HepG2 (cell line): ENCODE measurements at regions not wholly inside any gene's neighbourhood (a gene's known extent, or its start where the extent isn't known, plus 50 kb on each side); places are given as distances from the start of the nearest gene placed in this dataset.
A peak's percentile ranks its signal among the peaks of the same experiment; 100 is the strongest.
"Not testable (repeated sequence)": the region's sequence is repeated elsewhere in the genome, so short reads cannot be mapped to it uniquely, and the experiment has no call there.

Experiments used
- ATAC-seq: fragments of 200-7000 bp; cut with Tn5 transposase; 3 replicates; pipeline ENCODE4 v1.9.1; 2020; ENCODE audit warnings: mild to moderate bottlenecking, moderate library complexity
- BruUV-seq: library from RNA; stranded (reverse); fragments of 400-500 nt; replicated peaks from 2 replicates; lab custom pipeline; 2021; lab: Mats Ljungman, UMichigan
- CTCF ChIA-PET: fragments of 300-600 bp; formaldehyde crosslinking; extraction: SDS; loops from one replicate; lab custom pipeline; 2021; ENCODE audit warnings: low total read pairs, inconsistent platforms, low intra/inter-chr PET ratio; lab: Yijun Ruan, JAX
- POLR2A ChIA-PET: fragments of 350-600 bp; sonication (Branson Sonifier 250); formaldehyde crosslinking; loops from one replicate; lab custom pipeline; 2020; ENCODE audit warnings: antibody characterized with exemption, inconsistent platforms; lab: Yijun Ruan, JAX
- DNase-seq: peaks from one replicate; pipeline ENCODE4 v3.0.0-alpha.2; 2015; ENCODE audit warnings: low spot score
- FAIRE-seq: peaks from 3 replicates; lab custom pipeline; 2011; peaks lifted over from hg19 to GRCh38; lab: Jason Lieb, UNC
- H2AFZ ChIP-seq: one replicate; pipeline ENCODE4 v1.6.1; 2011; ENCODE audit warnings: low read length, inconsistent platforms
- H3K27ac ChIP-seq: fragments of 300-600 bp; 3 replicates; pipeline ENCODE4 v1.8.0; 2011; ENCODE audit warnings: mixed run types, mild to moderate bottlenecking, mixed read lengths, low read length, inconsistent platforms; ENCODE audit not compliant: insufficient read depth; ENCODE audit errors: extremely low read length
- H3K27me3 ChIP-seq, 2 experiments: fragments of 200-600 bp in 1 of 2; 2 replicates in 1 of 2; 3 replicates in 1 of 2; pipeline versions ENCODE4 v1.6.0 to v1.8.0; 2011; ENCODE audit warnings: low read length in 2 of 2, mild to moderate bottlenecking in 2 of 2, moderate library complexity in 2 of 2, inconsistent platforms in 1 of 2; ENCODE audit not compliant: insufficient read depth in 2 of 2, control insufficient read depth in 1 of 2
- H3K36me3 ChIP-seq, 2 experiments: fragments of 200-600 bp in 1 of 2; replicated peaks in 1 of 2; 2 replicates in 1 of 2; 3 replicates in 1 of 2; pipeline versions ENCODE4 v1.5.1 to v1.8.0; 2011; ENCODE audit warnings: low read length in 2 of 2, inconsistent platforms in 1 of 2; ENCODE audit not compliant: insufficient read depth in 2 of 2, control insufficient read depth in 1 of 2
- H3K4me1 ChIP-seq: 2 replicates; pipeline ENCODE4 v1.5.1; 2012; ENCODE audit warnings: low read length, inconsistent platforms; ENCODE audit not compliant: insufficient read depth
- H3K4me2 ChIP-seq: 2 replicates; pipeline ENCODE4 v1.6.0; 2011; ENCODE audit warnings: low read depth, low read length, inconsistent platforms
- H3K4me3 ChIP-seq, 3 experiments: fragments of 200-600 bp in 1 of 3; sonication (generic), shearing (Covaris generic) in 1 of 3; replicated peaks in 1 of 3; 2 replicates each; pipeline ENCODE4 v1.5.1; 2011 to 2016; ENCODE audit warnings: low read length in 3 of 3, inconsistent platforms in 2 of 3, low read depth in 2 of 3, mild to moderate bottlenecking in 2 of 3, control low read depth in 1 of 3, mixed read lengths in 1 of 3; ENCODE audit not compliant: insufficient read depth in 1 of 3
- H3K79me2 ChIP-seq: one replicate; pipeline ENCODE4 v1.6.1; 2011; ENCODE audit warnings: low read length, inconsistent platforms; ENCODE audit not compliant: insufficient read depth
- H3K9ac ChIP-seq: 2 replicates; pipeline ENCODE4 v1.6.0; 2011; ENCODE audit warnings: mild to moderate bottlenecking, low read depth, low read length, inconsistent platforms; ENCODE audit not compliant: insufficient read depth
- H3K9me3 ChIP-seq: 2 replicates; pipeline ENCODE4 v1.5.1; 2012; ENCODE audit warnings: mild to moderate bottlenecking, low read length
- H4K20me1 ChIP-seq: 2 replicates; pipeline ENCODE4 v1.6.0; 2011; ENCODE audit warnings: inconsistent platforms, mild to moderate bottlenecking, low read length, moderate library complexity; ENCODE audit not compliant: insufficient read depth
- CENPX ChIP-seq: sonication (generic); formaldehyde crosslinking; IDR thresholded peaks from 2 replicates; pipeline ENCODE4 v1.9.0; 2021; ENCODE audit warnings: mild to moderate bottlenecking, missing genetic modification reagents, moderate library complexity
- HHEX ChIP-seq: IDR thresholded peaks from 2 replicates; pipeline ENCODE4 v1.6.1; 2016; ENCODE audit warnings: control low read depth
- HMGA1 ChIP-seq: sonication (generic); formaldehyde crosslinking; conservative IDR thresholded peaks from 2 replicates; pipeline ENCODE4 v1.4.0; 2020; ENCODE audit warnings: missing genetic modification reagents
- HNRNPH1 ChIP-seq: fragments of 200-400 bp; formaldehyde crosslinking; optimal IDR thresholded peaks from 2 replicates; pipeline ENCODE3; 2017; ENCODE audit warnings: mild to moderate bottlenecking, low read depth, low read length
- HOXA5 ChIP-seq: sonication (generic); formaldehyde crosslinking; IDR thresholded peaks from 2 replicates; pipeline ENCODE4 v1.4.0; 2020; ENCODE audit warnings: missing genetic modification reagents
- MYNN ChIP-seq: sonication (generic); formaldehyde crosslinking; IDR thresholded peaks from 2 replicates; pipeline ENCODE4 v1.4.0; 2020; ENCODE audit warnings: mild to moderate bottlenecking, low read depth, missing genetic modification reagents
- NFYB ChIP-seq: sonication (generic); formaldehyde crosslinking; IDR thresholded peaks from 2 replicates; pipeline ENCODE4 v1.4.0; 2020; ENCODE audit warnings: missing genetic modification reagents
- PCBP2 ChIP-seq: fragments of 200-400 bp; formaldehyde crosslinking; optimal IDR thresholded peaks from 2 replicates; pipeline ENCODE3; 2018; ENCODE audit warnings: low read length, low read depth; ENCODE audit not compliant: poor library complexity, severe bottlenecking
- PPARG ChIP-seq: conservative IDR thresholded peaks from 2 replicates; pipeline ENCODE4 v1.6.1; 2016; ENCODE audit warnings: missing biosample characterization, missing genetic modification reagents
- ZBTB21 ChIP-seq: sonication (generic); formaldehyde crosslinking; IDR thresholded peaks from 2 replicates; pipeline ENCODE4 v1.4.0; 2020; ENCODE audit warnings: missing genetic modification reagents
- ZNF264 ChIP-seq: sonication (generic); formaldehyde crosslinking; IDR thresholded peaks from 2 replicates; pipeline ENCODE4 v1.4.0; 2020; ENCODE audit warnings: missing genetic modification reagents
- ZNF460 ChIP-seq: sonication (generic); formaldehyde crosslinking; IDR thresholded peaks from 2 replicates; pipeline ENCODE4 v1.5.1; 2020; ENCODE audit warnings: missing genetic modification reagents, mild to moderate bottlenecking, borderline replicate concordance
- ZNF546 ChIP-seq: sonication (generic); formaldehyde crosslinking; conservative IDR thresholded peaks from 2 replicates; pipeline ENCODE4 v1.8.1; 2023; ENCODE audit warnings: mild to moderate bottlenecking, missing genetic modification reagents
- ZNF670 ChIP-seq: sonication (generic); formaldehyde crosslinking; IDR thresholded peaks from 2 replicates; pipeline ENCODE4 v1.8.0; 2022; ENCODE audit warnings: mild to moderate bottlenecking, missing genetic modification reagents, borderline replicate concordance
- ZNF792 ChIP-seq: IDR thresholded peaks from 2 replicates; pipeline ENCODE4 v1.6.1; 2016
- ZNF850 ChIP-seq: sonication (generic); formaldehyde crosslinking; conservative IDR thresholded peaks from 2 replicates; pipeline ENCODE4 v1.9.0; 2021; ENCODE audit warnings: mild to moderate bottlenecking, missing genetic modification reagents
- ZSCAN9 ChIP-seq: IDR thresholded peaks from 2 replicates; pipeline ENCODE4 v1.6.1; 2016; ENCODE audit warnings: borderline replicate concordance
- WGBS: methylation state at CpG from one replicate; pipeline ENCODE4 v1.1.6; 2017; ENCODE audit warnings: low lambda C conversion rate; 5-methylcytosine and 5-hydroxymethylcytosine counted together
- in situ Hi-C: cut with HindIII; loops from 2 replicates; pipeline ENCODE4 v1.10.0; 2017; ENCODE audit warnings: low pct_unique_long_range_greater_than_20kb; ENCODE audit not compliant: extremely low pct_ligation_motif_present
- intact Hi-C: fragments of 100-400 bp; cut with micrococcal nuclease; formaldehyde crosslinking; loops from one replicate; pipeline ENCODE4 v1.10.0; 2022; ENCODE audit not compliant: unreplicated experiment
- TF ChIP-seq, protein P1 (sequence below): sonication (generic); formaldehyde crosslinking; IDR thresholded peaks from 2 replicates; pipeline ENCODE4 v1.4.0; 2020; ENCODE audit warnings: missing genetic modification reagents
- TF ChIP-seq, protein P2 (sequence below): sonication (generic); formaldehyde crosslinking; IDR thresholded peaks from 2 replicates; pipeline ENCODE4 v1.8.1; 2023; ENCODE audit warnings: mild to moderate bottlenecking, missing genetic modification reagents
- TF ChIP-seq, protein P3 (sequence below): sonication (generic); formaldehyde crosslinking; IDR thresholded peaks from 2 replicates; pipeline ENCODE4 v1.5.1; 2020; ENCODE audit warnings: missing genetic modification reagents, mild to moderate bottlenecking, borderline replicate concordance
- TF ChIP-seq, protein P4 (sequence below): sonication (generic); formaldehyde crosslinking; IDR thresholded peaks from 2 replicates; pipeline ENCODE4 v1.4.0; 2020; ENCODE audit warnings: missing genetic modification reagents

DNA sequence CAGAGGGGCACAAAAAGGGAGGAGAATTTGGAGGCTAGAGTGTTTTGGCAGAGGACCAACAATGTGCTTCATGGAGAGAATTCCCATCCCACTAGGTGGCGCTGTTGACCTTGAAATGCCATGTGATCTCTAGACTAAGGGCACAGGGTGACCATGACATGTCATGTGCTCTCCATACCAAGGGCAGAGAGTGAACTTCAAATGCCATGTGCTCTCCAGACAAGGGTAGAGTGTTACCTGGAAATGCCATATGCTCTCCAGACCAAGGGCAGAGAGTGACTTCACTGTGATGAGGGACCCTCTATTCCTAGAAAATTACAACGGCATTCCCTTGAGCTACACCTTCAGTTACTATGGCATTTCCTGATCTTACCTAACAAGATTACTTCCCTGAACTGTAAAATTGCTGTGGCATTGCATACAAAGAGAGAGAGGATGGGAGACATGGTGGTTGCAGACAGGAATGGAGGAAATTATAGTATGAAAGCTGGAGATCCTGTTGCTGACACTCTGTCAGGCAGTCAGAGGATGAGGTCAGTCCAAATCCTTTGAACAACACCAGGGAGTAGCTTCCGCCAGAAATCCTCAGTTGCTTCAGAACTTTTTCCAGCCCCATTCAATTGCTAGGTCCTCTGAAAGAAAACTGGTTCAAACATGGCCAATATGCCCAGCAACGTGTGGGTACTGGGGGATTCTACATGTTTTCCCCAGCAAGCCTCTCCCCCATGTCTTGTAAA is 60.9 kb upstream of the ACSM6 start (continued):
- TF ChIP-seq, protein P1, sequence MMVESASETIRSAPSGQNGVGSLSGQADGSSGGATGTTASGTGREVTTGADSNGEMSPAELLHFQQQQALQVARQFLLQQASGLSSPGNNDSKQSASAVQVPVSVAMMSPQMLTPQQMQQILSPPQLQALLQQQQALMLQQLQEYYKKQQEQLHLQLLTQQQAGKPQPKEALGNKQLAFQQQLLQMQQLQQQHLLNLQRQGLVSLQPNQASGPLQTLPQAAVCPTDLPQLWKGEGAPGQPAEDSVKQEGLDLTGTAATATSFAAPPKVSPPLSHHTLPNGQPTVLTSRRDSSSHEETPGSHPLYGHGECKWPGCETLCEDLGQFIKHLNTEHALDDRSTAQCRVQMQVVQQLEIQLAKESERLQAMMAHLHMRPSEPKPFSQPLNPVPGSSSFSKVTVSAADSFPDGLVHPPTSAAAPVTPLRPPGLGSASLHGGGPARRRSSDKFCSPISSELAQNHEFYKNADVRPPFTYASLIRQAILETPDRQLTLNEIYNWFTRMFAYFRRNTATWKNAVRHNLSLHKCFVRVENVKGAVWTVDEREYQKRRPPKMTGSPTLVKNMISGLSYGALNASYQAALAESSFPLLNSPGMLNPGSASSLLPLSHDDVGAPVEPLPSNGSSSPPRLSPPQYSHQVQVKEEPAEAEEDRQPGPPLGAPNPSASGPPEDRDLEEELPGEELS = no peak
- no peak for TF ChIP-seq ZNF460 (CRISPR knock-in tag)
- TF ChIP-seq CENPX (CRISPR knock-in tag) = no peak
- TF ChIP-seq ZNF546 (CRISPR knock-in tag) = no peak
- no peak for TF ChIP-seq PCBP2
- no peak for TF ChIP-seq ZBTB21 (CRISPR knock-in tag)
- 0 out of 2 replicates have a peak, but pooled peaks have one; percentile 40 for TF ChIP-seq HOXA5 (CRISPR knock-in tag)
- no peak for TF ChIP-seq MYNN (CRISPR knock-in tag)
- TF ChIP-seq ZNF264 (CRISPR knock-in tag) = no peak
- TF ChIP-seq PPARG (CRISPR knock-in tag) = no peak; the same call in 1 of the 2 replicates
- TF ChIP-seq HHEX (CRISPR knock-in tag) = no peak
- no peak for TF ChIP-seq HMGA1 (CRISPR knock-in tag)
- no peak for TF ChIP-seq HNRNPH1
- TF ChIP-seq ZSCAN9 = no peak; the same call in 1 of the 2 replicates
- TF ChIP-seq, protein P2, sequence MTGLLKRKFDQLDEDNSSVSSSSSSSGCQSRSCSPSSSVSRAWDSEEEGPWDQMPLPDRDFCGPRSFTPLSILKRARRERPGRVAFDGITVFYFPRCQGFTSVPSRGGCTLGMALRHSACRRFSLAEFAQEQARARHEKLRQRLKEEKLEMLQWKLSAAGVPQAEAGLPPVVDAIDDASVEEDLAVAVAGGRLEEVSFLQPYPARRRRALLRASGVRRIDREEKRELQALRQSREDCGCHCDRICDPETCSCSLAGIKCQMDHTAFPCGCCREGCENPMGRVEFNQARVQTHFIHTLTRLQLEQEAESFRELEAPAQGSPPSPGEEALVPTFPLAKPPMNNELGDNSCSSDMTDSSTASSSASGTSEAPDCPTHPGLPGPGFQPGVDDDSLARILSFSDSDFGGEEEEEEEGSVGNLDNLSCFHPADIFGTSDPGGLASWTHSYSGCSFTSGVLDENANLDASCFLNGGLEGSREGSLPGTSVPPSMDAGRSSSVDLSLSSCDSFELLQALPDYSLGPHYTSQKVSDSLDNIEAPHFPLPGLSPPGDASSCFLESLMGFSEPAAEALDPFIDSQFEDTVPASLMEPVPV = no peak
- TF ChIP-seq NFYB (CRISPR knock-in tag) = no peak
- TF ChIP-seq, protein P3, sequence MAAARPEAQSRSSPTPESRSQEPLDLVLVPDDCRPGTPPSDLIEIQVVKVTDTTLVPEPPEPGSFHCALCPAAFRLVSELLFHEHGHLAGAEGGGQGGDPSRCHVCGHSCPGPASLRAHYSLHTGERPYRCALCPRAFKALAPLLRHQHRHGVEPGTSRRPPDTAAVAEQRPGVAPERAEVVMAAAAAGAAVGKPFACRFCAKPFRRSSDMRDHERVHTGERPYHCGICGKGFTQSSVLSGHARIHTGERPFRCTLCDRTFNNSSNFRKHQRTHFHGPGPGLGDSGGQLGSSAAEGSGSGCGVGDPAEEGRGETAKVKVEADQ (CRISPR knock-in tag) = no peak
- TF ChIP-seq ZNF792 (CRISPR knock-in tag) = no peak
- TF ChIP-seq ZNF850 (CRISPR knock-in tag) = no peak
- TF ChIP-seq, protein P4, sequence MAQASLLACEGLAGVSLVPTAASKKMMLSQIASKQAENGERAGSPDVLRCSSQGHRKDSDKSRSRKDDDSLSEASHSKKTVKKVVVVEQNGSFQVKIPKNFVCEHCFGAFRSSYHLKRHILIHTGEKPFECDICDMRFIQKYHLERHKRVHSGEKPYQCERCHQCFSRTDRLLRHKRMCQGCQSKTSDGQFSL = no peak
- TF ChIP-seq ZNF670 (CRISPR knock-in tag) = no peak

DNA sequence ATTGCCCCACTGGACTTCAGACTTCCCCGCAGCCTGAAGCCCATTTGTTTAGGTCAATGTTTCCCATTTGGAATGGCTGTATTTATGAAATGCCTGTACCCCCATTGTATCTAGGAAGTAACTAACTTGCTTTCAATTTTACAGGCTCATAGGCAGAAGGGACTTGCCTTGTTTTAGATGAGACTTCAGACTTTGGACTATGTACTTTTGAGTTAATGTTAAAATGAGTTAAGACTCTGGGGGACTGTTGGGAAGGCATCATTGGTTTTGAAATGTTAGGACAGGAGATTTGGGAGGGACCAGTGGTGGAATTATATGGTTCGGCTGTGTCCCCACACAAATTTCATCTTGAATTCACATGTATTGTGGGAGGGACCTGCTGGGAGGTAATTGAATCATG is 61.1 kb upstream of the CYP2C8 start:
- H3K79me2 ChIP-seq, DNase-seq, ATAC-seq, H3K4me2 ChIP-seq, BruUV-seq, FAIRE-seq, H3K4me3 ChIP-seq, H3K27me3 ChIP-seq, H4K20me1 ChIP-seq, H3K9ac ChIP-seq, H3K36me3 ChIP-seq, POLR2A ChIA-PET, H2AFZ ChIP-seq, H3K27ac ChIP-seq, CTCF ChIA-PET: not testable (repeated sequence)
- Histone ChIP-seq H3K4me1 (peaks cover 16% of the 10 kb centered on the region), H3K9me3 (peaks cover 11% of the 10 kb centered on the region)
- 88% methylated on average over 2 of the region's 2 CpGs for WGBS
- in situ Hi-C loops = loop anchor here (5.0 to 25.0 kb wide), 3 partner anchors 112 to 482 kb away; no protein-coding TSS in a partner anchor
- intact Hi-C loops = loop anchor here (10.0 kb wide), 3 partner anchors 166 to 506 kb away; no protein-coding TSS in a partner anchor
